GM04503 (cell line): ENCODE measurements at regions not wholly inside any gene's neighbourhood (a gene's known extent, or its start where the extent isn't known, plus 50 kb on each side); places are given as distances from the start of the nearest gene placed in this dataset.

Experiments used
- DNase-seq: peaks from one replicate; pipeline ENCODE4 v3.0.0-alpha.2; 2012; ENCODE audit warnings: low read depth

DNA sequence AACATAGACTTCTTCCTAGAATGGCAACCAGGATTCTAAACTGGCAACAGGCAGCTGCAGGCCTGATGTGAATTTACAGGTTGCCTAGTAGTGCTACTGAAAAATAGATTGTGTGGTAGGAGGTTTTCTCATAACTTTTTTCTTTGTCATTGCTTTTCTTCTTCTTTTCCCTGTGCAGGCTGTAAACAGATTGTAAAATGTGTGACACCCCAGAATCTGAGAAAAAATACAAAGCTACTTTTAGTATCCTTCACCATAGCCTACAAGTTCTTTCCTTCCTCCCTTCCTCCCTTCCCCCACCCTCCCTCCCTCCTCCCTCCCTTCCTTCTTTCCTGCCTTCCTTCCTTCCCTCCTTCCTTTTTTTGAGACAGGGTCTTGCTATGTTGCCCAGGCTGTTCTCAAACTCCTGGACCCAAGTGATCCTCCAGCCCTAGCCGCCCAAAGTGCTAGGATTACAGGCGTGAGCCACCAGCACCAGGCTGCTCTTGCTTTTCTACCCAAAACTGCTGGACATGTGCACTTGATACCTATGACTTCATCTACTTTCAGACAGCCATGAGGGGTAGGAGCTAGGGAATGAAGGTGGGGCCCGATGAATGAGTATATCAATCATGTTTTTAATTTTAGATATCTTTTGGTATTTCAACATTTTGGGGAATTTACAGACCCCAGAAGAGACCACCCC lies 114.2 kb upstream of the EEA1 start:
- no peak for DNase-seq

DNA sequence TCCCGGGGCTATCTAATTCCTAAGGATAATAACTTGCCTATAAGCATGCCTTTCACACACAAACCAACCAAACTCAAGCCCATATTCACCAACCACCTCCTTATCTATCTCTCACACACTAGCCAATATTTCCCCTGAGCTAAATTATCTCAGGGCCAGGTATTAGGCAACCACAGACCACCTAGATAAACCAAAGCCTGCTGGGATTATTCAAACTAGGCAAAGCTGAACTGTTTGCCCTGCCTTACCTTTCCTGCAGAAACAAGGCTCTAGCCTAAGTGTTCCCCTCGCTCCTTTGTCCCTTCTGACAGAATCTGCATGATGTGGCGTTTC lies 114.7 kb upstream of the EEA1 start:
- no peak for DNase-seq

DNA sequence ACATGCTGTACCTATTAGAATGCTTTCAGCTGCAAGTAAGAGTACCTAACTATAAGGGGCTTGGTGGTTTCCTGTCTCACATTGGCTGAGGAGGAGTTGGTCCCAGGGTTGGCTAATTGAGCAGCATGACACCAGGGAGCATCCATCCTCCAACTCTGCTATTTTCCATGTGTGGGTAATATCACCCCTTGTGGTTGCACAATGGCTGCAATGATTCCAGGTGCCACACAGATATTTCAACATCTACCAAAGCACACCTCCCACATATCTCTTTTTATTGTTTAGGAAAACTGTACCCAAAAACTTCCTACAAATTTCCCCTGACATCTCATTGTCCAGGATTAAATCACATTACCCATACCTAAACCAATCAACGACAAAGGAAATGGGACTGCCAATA lies 118.0 kb upstream of the EEA1 start:
- no peak for DNase-seq

DNA sequence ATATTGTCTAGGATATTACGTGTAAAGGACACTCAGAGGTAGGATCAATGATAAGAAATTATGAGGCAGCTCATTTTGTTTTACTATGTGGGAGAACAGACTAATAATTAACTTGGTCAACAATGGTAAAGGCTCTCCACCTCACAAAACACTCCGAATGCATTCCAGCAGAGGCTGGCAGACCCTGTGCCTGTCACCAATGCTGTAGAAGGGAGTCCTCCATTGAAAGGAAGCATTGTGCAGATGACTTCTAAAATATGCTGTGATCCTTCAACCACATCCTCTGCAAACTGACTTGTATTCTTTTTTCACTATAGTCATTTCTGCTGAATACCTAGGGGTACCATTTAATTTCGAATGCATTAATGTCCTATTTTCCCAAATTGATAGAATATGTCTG lies 119.6 kb upstream of the EEA1 start:
- DNase-seq = no peak

DNA sequence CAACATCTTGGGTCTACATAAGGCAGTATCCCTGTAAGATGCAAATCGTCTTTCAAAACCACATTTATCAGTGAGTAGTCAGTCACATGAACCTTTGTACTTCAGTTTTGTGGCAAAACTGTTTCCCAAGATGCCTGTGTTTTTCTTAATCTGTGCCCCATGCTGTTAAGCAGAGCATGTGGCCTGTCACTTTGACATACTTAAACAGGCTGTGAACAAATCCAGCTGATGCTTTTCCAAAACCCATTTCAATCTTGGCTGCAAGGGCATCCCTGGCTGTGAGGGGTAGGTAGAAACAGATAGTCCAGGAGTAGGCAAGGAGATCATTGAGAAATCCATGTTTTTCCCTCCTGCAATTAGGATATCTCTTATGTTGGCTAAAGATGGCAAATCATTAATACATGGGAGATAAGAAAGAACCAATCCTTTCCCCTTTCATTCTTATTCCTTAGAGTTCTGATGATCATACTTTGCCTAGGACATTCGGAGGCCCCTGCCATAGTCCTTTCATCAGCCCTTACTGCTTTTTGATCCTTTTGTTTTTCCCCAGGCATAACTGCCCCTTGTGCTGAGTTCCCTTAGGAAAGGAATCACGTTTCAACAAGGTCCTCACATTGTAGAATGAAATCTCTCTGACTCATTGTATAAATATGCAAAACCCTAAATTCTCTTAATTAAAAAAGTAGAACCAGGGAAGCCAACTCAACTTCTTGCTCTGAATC lies 121.1 kb upstream of the EEA1 start:
- DNase-seq = peak; percentile 31

DNA sequence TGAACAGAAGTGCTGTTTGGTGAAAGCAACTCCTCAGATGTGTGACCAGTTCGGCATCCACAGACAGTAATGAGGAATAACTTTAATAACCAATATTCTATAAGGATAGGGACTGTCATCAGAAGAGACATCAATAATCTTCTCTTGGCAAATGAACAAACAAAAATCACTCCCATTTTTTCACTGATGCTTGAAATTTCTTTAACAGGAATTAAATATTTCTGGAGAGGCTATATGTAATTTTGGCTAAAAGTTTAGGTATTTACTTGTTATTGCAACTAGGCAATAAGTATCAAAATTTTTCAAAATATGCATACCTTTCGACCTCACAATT lies 121.6 kb upstream of the EEA1 start:
- DNase-seq = no peak

DNA sequence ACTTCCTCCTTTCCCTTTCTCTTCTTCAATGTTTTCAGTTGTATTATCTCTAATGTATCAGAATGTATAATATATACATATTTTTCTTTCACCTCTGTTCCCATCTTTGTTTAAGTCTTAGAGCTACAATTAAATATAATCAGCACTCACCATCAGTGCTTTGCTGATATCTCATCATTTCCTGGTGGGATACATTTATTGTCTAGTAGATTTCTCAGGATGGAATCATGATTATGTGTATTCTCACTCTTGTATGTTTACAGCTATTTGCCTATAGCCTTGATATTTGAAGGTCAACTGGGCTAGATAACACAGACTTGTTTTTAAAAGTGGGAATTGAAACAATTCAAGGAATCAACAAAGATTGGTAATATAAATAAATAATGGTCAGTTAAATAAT lies 124.9 kb upstream of the EEA1 start:
- no peak for DNase-seq

DNA sequence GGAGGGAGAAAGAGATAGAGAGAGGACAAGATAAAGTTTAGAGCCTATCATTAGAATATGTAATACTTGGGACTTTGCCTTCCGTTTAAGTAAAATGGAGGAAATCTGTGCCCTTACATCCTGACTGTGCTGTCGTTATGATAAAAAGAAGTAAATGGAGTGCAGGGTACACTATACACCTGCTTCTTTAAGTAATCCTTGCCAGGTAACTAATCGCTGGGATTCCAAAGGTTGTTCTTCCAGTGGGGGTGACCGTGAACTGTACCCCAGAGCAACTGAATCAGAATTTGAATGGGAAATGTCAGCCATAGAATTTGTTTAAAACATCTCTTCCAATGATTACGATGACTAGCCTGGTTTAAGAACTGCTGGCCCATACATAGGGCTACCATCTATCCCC lies 126.1 kb upstream of the EEA1 start:
- DNase-seq = no peak

DNA sequence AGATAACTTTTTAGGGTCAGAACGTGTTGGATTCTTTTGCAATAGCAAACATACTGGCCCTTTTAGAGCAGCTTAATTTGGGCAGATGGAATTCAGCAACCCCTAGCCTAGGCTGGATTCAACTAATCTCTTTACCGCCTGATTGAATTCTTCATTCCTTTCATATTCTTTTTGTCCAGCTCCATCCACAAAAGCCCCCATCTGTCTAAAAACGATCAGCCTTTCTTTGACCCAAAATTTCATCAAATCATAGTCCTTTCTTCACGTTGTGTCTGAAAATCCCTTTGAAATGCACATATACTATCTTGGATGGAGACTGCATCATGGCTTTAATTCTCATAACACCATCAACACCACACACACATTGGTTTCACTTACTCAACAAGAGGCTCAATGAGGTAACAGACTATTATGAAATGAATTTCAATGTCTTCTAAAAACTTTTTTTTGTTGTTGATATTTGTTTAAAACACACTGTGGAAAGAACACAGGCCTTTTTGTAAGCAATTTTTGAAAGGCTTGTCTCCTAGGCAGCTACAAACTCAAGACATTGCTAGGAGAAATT lies 128.0 kb upstream of the EEA1 start:
- no peak for DNase-seq

DNA sequence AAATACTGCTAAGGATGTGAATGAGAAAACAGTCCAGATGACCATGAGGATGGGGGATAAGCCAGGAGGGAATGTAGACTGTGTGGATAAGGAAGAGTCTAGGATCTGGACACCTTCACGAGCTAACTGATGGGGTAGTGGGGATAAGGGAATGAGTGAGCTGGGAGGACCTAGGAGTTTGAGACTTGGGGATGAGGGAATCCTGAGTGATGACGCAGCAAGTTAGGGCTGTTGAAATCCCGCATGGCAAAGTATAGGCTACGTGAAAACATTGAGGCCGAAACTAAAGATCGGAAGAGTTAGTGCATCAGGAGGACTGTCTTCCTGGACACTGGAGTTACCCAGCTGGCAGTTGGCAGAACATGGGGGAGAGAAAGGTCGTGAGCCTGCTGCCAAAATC lies 129.2 kb upstream of the EEA1 start:
- no peak for DNase-seq

DNA sequence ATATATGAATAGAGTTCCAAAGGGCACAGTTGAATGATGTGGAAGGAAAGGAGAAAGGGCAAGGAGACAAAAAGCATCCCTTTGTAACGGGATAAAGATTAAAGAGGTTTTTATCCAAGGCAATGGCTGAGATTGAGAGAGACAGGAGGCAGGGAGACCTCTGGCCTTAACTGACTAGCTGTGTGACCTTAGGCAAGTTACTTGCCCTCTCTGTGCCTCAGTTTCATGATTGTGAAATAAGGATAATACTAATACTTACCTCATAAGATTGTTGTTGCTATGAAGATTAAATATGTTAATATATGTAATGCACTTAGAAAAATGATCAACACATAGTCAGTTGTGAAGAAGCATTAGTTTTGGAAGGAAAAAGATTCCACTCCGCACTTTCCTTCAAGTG lies 130.2 kb upstream of the EEA1 start:
- DNase-seq = no peak

DNA sequence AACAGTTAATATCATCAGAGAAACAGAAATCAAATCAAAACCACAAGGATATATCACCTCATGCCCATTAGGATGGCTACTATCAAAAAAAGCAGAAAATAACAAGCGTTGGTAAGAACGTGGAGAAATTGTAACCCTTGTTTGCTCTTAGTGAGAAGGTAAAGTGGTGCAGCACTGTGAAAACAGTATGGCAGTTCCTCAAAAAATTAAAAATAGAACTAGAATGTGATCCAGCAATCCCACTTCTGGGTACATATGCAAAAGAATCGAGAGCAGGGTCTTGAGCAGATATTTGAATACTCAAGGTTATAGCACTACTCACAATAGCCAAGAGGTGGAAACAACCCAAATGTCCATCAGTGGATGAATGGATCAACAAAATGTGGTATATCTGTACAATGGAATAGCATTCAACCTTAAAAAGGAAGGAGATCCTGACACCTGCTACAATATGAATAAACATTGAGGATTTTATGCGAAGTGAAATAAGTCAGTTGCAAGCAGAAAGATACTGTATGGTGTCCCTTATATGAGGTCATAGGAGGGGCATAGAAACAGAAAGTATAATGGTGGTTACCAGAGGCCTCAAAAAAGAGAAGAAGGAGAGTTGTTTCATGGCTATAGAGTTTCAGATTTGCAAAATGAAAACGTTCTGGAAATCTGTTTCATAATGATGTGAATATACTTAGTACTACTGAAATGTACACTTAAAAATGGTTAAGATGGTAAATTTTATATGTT lies 131.0 kb upstream of the EEA1 start:
- DNase-seq = no peak

DNA sequence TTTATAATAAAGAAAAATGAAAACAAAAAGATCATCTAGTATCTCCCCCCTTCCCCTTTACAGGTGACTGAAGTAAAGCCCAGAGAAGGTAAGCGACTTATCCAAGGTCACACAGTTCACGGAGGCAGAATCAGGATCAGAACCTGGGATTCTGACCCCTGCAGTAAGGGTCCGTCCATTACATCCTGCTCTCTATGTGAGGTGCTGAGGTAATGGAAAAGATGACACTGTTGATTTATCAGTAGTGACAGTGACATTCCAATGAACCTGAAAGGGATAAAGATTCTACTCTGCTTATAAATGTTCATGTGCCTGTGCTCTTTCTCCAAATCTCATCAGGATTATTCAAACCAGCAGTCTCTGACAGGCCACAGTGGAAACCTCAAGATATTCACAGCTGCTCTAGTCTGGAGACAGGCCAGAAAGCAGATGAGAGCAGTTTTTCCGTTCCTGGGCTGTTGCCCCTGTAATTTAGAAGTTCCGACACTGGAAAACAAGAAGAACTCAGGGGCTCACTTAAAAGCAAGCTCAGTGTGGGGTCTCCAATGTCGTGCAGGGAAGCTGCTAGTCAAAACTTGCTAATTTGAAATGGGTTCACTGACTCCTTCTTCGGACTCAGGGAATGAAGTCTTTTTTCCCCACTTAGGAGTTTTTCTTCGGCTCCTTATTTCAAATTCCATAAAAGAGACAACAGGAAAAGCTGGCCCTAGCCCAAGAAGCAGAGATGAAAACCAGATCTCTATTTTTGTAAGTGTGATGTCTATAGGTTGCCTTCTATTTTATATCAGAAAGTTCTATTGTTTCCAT lies 131.8 kb upstream of the EEA1 start:
- DNase-seq = no peak

DNA sequence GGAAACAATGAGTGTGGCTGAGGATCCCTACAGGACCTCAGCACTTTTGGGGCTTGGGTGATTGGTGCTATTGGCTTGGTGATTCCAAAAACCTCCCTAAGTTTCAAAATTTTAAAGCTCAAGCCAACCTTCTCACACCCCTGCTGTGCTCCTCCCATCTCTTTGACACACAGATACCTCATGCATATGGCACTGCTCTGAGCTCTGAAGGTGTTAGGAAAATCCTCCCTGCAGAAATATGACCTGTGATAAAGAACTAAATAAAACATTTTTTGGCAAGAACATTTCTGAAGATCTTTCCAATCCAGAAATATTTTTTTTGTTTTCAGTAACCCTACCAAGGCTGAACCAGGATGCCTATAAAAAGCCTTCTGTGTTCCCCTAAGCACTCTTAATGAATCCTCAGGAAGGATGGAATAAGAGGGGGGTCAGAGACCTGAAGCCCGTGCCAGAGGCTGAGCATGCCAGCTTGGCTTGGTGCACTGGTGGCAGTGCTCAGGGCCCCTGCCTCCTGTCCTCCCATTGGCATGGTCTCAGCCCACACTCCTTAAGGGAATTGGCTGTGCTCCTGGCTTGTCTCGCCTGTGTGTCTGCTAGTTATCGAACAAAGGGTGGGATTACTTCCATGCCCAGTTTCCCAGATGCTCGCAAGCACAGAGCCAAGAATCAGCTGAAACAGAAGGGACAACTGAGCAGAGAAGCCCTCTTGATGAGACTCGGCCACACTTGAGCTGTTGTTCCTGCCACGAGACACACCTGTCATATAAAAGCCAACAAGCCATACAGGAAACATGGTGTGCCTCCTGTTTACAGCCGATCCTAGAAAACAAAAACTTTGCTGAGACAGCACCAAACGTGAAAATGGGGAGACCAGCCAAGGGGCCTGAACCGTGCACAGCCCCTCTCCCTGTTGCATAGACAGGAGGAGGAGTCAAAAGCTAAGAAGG lies 132.7 kb upstream of the EEA1 start:
- no peak for DNase-seq

DNA sequence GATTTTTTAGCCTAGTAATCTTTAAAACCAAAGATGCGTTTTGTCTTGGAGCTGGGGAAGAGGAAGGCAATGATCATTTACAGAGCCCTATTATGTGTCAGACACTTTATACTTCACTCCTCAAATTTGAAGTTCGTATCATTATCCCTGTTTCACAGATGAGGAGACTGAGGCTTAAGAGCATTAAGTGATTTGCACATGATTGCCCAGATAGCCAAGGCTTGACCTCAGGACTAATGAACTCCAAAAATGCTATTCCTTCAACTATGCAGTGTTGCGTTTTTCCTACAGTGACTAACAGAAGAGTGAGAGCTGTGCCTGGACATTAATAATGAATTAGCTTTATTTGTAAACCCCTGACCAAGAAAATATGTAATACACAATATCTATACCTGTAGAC lies 136.8 kb upstream of the EEA1 start:
- DNase-seq = no peak

DNA sequence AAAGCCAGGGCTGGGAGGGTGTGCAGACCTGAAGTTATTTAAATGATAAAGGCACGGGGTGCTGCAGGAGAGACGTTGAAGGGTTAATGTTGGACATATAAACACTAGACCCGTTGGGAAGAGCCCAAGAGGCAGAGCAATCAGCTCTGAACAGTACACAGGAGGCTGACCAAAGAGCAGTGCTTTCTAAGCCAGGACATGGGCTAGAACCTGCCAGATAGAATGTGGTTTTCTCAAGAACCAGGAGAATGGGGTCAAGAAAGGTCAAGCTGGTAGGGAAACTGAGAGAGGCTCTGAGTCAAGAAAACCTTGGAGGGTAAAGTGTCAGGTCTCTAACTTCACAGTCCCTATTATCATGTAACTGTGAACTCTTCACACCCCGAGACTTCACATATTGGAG lies 143.2 kb upstream of the EEA1 start:
- no peak for DNase-seq

DNA sequence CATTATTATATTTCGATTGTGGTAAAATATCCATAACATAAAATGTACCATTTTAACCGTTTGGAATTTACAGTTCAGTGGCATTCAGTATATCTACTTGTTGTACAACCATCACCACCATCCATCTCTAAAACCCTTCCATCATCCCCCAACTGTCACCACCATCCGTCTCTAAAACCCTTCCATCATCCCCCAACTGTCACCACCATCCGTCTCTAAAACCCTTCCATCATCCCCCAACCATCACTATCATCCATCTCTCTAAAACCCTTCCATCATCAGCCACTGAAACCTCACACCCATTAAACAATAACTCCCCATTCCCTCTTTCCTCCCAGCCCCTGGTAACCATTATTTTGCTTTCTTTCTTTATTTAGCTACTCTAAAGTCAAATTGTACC lies 144.2 kb upstream of the EEA1 start:
- no peak for DNase-seq

DNA sequence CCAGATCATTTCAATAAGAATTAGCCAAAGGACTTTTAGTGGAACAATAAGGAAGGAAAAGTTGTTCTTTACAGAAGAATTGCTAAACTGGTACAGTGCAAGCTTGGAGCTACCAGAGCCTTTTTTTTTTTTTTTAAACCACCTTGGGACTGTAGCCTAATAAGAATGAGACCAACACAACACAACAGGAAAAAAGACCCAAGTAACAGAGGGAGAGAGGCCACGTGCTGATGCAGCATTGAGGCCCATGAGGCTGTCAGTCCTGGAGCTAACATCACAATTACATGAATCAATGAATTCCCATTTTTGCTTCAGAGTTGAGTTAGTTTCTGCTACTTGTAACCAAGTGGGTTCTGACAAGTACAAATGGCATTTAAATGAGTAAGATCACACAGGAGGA lies 149.0 kb upstream of the EEA1 start:
- DNase-seq = no peak

DNA sequence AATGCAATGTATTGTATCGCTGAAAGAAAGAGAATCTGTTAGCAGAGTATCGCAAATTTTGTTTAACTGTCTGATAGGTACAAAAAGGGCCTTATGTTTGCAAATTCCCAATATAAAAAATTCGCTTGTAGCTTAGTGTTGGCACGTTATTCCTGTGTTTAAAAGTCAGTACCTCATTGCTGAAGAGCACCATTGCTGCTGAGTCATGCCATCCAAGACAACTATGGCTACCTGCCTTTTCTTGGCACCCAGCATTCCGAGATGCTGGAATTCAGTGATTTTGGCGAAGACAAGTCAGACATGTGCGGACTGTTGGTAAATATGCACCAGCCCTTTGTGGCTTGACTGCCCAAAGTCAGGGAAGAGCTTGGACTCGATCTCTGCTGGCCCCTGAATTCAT lies 149.5 kb upstream of the EEA1 start:
- DNase-seq = no peak

DNA sequence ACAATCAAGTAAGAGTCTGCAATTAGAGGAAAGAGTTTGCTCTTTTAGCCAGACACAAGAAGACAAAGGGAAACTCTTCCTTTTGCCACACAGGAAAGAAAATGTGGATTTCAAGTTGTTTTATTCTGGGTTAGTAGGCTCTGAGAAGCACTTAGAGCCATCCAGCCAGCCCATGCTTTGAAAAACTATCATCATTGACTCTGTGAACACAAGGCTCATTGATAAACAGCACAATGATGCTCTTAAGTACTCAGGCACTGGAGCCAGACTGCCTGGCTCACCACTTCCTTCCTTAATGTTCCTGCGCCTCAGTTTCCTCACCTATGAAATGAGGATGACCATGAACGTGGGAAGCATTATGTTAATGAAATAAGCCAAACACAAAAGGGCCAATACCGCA lies 150.2 kb upstream of the EEA1 start:
- no peak for DNase-seq

DNA sequence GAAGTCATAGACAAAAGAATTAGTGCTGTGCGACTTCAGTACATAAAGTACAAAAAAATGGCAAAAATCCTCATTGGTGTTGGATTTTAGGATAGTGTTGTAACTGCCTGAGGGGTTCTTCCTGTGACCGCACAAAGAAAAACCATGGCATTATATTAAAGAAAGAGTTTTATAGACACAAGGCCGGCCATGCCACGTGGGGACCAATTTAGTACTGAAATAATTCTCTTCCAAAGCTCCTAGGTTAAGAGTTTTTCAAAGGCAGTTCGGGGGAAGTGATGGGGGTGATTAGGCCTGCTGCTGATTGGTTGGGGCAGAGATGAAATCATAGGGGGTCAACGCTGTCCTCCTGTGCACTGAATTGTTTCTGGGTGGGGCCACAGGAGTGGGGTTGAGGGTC lies 150.9 kb upstream of the EEA1 start:
- DNase-seq = no peak
